Astrocyte of the cerebellum (primary cell): ENCODE measurements at regions not wholly inside any gene's neighbourhood (a gene's known extent, or its start where the extent isn't known, plus 50 kb on each side); places are given as distances from the start of the nearest gene placed in this dataset.

ENCODE experiments used
- DNase-seq: peaks from one replicate; pipeline ENCODE4 v3.0.0-alpha.2; 2011; ENCODE audit warnings: low read depth
- H3K4me3 ChIP-seq: 2 replicates; pipeline ENCODE4 v1.5.1; 2011; ENCODE audit warnings: mild to moderate bottlenecking, low read depth, low read length, moderate library complexity
- in situ Hi-C: cut with HindIII; loops from 2 replicates; pipeline ENCODE4 v1.10.0; 2017; ENCODE audit warnings: low sequenced_read_pairs
- TF ChIP-seq, protein P1 (sequence below): IDR thresholded peaks from 2 replicates; pipeline ENCODE4 v1.5.1; 2012; ENCODE audit warnings: low read length, low read depth, moderate library complexity, mild to moderate bottlenecking; ENCODE audit errors: missing control alignments

DNA sequence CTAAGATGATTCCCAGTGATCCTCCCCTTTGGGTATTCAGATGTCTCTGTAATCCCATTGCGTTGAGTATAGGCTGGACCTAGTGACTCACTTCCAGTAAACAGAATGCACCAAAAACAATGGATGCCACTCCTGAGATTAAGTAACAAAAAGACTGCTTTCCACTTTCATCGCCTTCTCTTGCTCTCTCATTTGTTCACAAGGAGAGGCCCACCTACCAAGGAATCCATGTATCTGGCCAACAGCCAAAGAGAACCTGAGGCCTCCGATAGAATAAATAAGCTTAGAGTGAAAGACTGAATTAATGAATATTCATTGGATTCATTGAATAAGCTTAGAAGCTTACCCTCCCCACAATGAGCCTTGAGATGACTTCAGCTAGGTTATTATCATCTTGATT, 454.6 kb downstream of the KCNA4 start:
- no peak overlapping the region for H3K4me3 ChIP-seq
- in situ Hi-C loops, result no loop called here
- TF ChIP-seq, protein P1, sequence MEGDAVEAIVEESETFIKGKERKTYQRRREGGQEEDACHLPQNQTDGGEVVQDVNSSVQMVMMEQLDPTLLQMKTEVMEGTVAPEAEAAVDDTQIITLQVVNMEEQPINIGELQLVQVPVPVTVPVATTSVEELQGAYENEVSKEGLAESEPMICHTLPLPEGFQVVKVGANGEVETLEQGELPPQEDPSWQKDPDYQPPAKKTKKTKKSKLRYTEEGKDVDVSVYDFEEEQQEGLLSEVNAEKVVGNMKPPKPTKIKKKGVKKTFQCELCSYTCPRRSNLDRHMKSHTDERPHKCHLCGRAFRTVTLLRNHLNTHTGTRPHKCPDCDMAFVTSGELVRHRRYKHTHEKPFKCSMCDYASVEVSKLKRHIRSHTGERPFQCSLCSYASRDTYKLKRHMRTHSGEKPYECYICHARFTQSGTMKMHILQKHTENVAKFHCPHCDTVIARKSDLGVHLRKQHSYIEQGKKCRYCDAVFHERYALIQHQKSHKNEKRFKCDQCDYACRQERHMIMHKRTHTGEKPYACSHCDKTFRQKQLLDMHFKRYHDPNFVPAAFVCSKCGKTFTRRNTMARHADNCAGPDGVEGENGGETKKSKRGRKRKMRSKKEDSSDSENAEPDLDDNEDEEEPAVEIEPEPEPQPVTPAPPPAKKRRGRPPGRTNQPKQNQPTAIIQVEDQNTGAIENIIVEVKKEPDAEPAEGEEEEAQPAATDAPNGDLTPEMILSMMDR, result no peak
- no peak for DNase-seq

DNA sequence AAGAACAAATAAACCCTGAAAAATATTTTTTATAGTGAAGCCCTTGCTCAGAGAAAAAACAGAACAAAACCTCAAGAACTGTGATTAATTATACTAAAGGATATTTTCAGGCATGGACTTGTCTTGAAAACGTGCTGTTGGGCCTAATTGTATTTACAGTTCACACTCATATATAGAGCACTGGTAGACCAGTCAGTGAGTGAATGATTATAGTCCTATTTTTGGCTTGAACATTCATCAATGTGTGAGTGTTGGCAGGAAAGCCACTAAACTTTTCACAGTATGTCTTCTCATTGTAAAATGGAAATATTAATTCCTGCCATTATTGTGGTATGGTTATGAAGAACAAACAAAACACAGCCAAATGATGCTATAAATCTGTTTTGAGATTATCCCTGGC, 462.8 kb downstream of the KCNA4 start:
- TF ChIP-seq, protein P1, result no peak
- H3K4me3 ChIP-seq, result no peak overlapping the region
- no peak for DNase-seq
- in situ Hi-C loops, result no loop called here

DNA sequence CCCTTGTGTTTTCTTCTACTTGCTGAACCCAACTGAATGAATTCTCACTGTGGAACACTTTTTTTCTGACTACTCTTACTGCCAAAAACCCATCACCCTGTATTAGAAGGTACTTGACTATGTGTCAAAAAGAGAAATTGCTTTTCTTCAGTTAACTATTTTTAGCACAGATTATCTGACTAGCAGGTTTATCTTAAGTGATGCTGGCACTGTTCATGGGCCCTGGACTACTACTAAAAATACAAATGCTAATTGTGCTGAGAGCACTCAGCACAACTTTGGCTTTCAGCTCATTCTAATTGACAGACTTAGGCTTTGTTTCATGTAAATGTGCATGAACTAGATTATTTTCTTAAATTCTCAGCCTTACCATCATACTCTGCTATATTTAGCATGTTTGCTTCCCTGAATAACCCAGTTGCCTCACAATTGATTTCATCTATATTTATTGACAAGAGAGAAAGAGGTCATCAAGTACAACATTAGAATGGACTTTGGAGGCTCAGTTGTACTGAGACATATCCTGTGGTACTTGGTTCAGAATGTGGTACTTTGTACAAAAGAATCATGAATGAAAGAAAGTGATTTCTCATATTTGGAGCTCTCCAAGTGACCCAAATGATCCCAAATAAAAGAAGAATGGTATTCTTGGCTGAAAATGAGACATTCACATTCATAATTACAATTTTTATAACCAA, 478.3 kb downstream of the KCNA4 start:
- in situ Hi-C loops, result no loop called here
- DNase-seq, result no peak
- no peak overlapping the region for H3K4me3 ChIP-seq
- TF ChIP-seq, protein P1, result no peak

DNA sequence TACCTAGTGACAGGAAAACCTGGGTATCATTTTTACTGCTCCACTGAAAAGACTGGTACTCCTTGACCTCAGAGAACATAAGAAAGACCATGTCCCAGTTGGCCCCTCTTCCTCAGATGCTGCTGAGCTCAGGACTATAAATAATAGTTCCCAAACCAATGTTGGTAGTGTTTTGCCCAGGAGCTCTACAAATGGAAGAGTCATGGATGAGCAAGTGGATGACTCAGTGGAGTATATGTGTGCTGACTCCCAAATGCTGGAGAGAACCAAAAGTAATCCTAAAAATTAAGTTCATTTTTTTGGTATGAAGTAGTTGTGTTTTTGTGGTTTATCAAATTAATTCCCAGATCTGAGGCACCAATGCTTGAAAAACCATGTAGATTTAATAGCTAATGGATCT, 482.0 kb downstream of the KCNA4 start:
- no peak for DNase-seq
- H3K4me3 ChIP-seq, result no peak overlapping the region
- in situ Hi-C loops, result no loop called here
- TF ChIP-seq, protein P1, result no peak

DNA sequence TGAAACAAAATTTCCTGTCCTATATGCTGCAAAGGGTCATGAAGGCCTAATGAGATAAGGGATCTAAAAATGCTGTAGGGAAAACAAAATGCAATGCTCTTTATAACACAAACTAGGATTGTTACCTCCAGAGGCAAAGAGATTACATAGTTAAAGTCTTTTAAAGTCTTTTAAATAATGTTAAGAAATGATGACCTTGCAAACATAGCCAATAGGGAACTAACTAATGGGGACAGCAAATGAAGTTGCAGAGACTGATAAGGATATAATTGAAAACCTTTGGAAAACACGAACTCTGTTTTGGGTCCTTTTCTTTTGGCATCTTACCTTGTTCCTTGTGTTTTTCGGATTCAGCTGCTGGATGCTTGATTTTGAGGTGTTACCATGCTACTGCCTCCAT, 485.9 kb downstream of the KCNA4 start:
- no peak overlapping the region for H3K4me3 ChIP-seq
- no peak for DNase-seq
- in situ Hi-C loops, result no loop called here
- TF ChIP-seq, protein P1, result no peak

DNA sequence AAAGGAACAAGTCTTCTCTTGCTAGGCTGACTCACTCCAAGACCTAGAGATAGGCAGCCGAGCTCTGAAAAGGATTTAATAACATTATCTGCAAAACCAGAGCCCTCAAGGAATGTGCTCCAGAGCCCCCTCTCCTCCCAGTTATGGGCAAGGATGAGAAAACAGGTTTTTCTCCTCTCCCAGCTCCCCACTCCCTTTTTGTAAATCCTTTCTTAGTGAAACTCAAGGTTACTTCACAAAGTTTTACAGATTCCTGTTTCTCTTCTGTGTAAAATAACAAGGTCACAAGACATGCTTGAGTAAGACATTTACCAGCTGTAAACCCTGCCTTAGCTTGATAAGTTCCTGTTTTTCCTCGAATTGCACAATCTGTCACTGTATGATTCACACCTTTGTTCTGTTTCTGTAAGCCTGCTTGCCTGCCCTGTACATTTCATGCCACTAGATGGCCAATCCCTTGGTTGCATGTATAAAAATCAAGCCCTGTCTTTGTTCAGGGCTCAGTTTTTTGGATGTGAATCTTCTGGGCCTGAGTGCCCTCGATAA, 489.4 kb downstream of the KCNA4 start:
- no peak overlapping the region for H3K4me3 ChIP-seq
- TF ChIP-seq, protein P1, result peak; percentile 61
- peak; percentile 45 for DNase-seq
- in situ Hi-C loops, result no loop called here
